Cardiac fibroblast (primary cell): ENCODE measurements at regions not wholly inside any gene's neighbourhood (a gene's known extent, or its start where the extent isn't known, plus 50 kb on each side); places are given as distances from the start of the nearest gene placed in this dataset.

Experiments
- DNase-seq, 2 donors: peaks; one replicate each; pipeline versions ENCODE4 v3.0.0 to v3.0.0-alpha.2; 2010; ENCODE audit warnings: low read depth in 2 of 2
- H3K4me3 ChIP-seq, 2 donors: replicated peaks in 1 of 2; 1 replicate in 1 of 2; 2 replicates in 1 of 2; pipeline ENCODE4 v1.5.1; 2011; ENCODE audit warnings: low read depth in 2 of 2, low read length in 2 of 2, mild to moderate bottlenecking in 2 of 2, moderate library complexity in 1 of 2
- CTCF ChIP-seq: IDR thresholded peaks from one replicate; pipeline ENCODE4 v1.5.1; 2011; ENCODE audit warnings: low read depth, mild to moderate bottlenecking, low read length, inconsistent platforms

- H3K4me3 ChIP-seq, result no peak overlapping the region
- no peak for TF ChIP-seq CTCF
- no peak for DNase-seq
These were observed 913.8 kb upstream of the SLITRK5 start for GRCh38 chr13:86757236-86757978.

GRCh38 chr13:86758116-86758515, 913.1 kb upstream of the SLITRK5 start:
- no peak for TF ChIP-seq CTCF
- no peak for DNase-seq
- H3K4me3 ChIP-seq, result no peak overlapping the region

- no peak for TF ChIP-seq CTCF
- DNase-seq, result no peak
- no peak overlapping the region for H3K4me3 ChIP-seq
These were observed 910.6 kb upstream of the SLITRK5 start for GRCh38 chr13:86760620-86761019.

GRCh38 chr13:86765462-86765861, 905.7 kb upstream of the SLITRK5 start:
- DNase-seq, result no peak
- no peak for TF ChIP-seq CTCF
- no peak overlapping the region for H3K4me3 ChIP-seq

- DNase-seq, result no peak
These were observed 882.6 kb upstream of the SLITRK5 start for GRCh38 chr13:86788616-86789015.

GRCh38 chr13:86792153-86792651, 879.0 kb upstream of the SLITRK5 start:
- H3K4me3 ChIP-seq, result no peak overlapping the region
- DNase-seq, result no peak
- TF ChIP-seq CTCF, result no peak

More at GRCh38 chr13:86788616-86789015, 882.6 kb upstream of the SLITRK5 start:
- no peak for TF ChIP-seq CTCF
- no peak overlapping the region for H3K4me3 ChIP-seq
